ENCODE measurements at regions not wholly inside any gene's neighbourhood (a gene's known extent, or its start where the extent isn't known, plus 50 kb on each side); places are given as distances from the start of the nearest gene placed in this dataset.

DNA sequence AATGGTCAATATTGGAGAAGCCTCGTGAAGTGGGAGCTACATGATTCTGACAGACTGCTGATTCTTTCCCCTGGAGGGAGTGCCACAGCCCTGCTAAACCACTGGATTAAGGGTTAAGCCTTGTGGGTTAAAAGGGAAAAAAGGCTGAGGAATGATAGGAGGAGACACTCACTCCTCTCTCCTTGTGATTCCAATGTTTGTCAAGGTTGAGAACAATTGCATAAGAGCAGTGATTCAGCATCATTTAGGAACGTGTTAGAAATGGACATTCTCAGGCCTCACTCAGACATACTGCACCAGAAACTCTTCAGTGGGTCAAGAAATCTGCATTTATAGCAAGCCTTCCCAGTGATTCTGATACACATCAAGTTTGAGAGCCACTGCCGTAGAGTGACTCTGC is 87.8 kb upstream of the GZMB start:
- TF ChIP-seq, protein P1, sequence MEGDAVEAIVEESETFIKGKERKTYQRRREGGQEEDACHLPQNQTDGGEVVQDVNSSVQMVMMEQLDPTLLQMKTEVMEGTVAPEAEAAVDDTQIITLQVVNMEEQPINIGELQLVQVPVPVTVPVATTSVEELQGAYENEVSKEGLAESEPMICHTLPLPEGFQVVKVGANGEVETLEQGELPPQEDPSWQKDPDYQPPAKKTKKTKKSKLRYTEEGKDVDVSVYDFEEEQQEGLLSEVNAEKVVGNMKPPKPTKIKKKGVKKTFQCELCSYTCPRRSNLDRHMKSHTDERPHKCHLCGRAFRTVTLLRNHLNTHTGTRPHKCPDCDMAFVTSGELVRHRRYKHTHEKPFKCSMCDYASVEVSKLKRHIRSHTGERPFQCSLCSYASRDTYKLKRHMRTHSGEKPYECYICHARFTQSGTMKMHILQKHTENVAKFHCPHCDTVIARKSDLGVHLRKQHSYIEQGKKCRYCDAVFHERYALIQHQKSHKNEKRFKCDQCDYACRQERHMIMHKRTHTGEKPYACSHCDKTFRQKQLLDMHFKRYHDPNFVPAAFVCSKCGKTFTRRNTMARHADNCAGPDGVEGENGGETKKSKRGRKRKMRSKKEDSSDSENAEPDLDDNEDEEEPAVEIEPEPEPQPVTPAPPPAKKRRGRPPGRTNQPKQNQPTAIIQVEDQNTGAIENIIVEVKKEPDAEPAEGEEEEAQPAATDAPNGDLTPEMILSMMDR (IDR thresholded peaks at IDR 0.05; ENCODE audit: low read length) = no peak
- no peak for TF ChIP-seq EZH2 (optimal IDR thresholded peaks at IDR 0.05; ENCODE audit: low read depth, low read length)
